NOMO-1 treated with dmso at 0.1 percent for 144 hours (cell line): ENCODE measurements at regions not wholly inside any gene's neighbourhood (a gene's known extent, or its start where the extent isn't known, plus 50 kb on each side); places are given as distances from the start of the nearest gene placed in this dataset.
"Not testable (repeated sequence)": the region's sequence is repeated elsewhere in the genome, so short reads cannot be mapped to it uniquely, and the experiment has no call there.

Source experiments
- DNase-seq: peaks from one replicate; lab custom pipeline; 2025; ENCODE audit not compliant: unreplicated experiment; lab: John Stamatoyannopoulos, UW

GRCh38 chr2:87687550-87688270 is 60.2 kb upstream of the PLGLB2 start:
- not testable (repeated sequence) for DNase-seq

GRCh38 chr2:87691899-87692592 is 55.8 kb upstream of the PLGLB2 start:
- DNase-seq: not testable (repeated sequence)

GRCh38 chr2:87692914-87693313 is 55.0 kb upstream of the PLGLB2 start:
- DNase-seq: not testable (repeated sequence)

DNA sequence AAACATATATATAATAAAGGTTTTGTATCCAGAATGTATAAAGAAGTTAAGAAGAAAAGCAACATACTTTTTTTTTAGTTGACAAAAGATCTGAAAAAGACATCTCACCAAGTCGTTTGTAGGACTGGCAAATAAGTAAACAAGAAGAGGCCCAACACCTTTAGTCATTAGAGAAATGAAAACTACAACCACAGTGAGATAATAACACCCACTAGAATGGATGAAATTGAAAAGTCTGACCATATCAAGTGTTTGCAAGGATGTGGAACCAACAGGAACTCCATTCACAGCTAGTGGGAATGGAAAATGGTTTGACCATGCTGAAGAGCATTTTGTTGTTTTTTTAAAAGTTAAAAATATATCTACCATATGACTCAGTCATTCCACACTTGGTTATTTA is 54.0 kb upstream of the PLGLB2 start:
- not testable (repeated sequence) for DNase-seq

GRCh38 chr2:87695596-87696323 is 52.1 kb upstream of the PLGLB2 start:
- not testable (repeated sequence) for DNase-seq
